OCI-LY1 (cell line): ENCODE measurements at regions not wholly inside any gene's neighbourhood (a gene's known extent, or its start where the extent isn't known, plus 50 kb on each side); places are given as distances from the start of the nearest gene placed in this dataset.

Experiments
- EZH2 ChIP-seq: fragments of 200-600 bp; sonication (generic), shearing (Covaris generic); IDR thresholded peaks from 2 replicates; pipeline ENCODE4 v1.8.0; 2017; ENCODE audit warnings: borderline replicate concordance, mixed run types, mild to moderate bottlenecking, antibody characterized with exemption, low read length, moderate library complexity, mixed read lengths
- TF ChIP-seq, protein P1 (sequence below): fragments of 200-600 bp; sonication (generic), shearing (Covaris generic); IDR thresholded peaks from 2 replicates; pipeline ENCODE4 v1.5.1; 2017; ENCODE audit warnings: mild to moderate bottlenecking, antibody characterized with exemption, low read length, moderate library complexity, mixed read lengths

DNA sequence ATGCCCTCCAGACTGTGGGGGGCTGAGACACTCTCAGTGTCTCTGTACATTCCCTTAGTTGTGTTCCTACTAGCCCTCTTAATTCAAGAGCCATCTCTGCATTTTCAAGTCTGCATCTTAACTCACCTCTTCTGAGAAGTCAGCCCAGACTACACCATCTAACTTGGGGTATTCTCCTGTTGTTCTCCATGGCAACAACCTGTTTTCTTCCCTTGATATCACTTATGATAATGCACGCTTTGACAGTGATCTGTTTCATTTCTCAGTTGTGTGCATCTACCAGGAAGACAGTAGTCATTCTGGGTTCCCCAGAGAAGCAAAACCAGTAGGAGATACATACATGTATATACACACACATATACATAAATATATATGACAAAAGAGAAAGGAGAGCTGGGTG, 707.3 kb upstream of the IGFBP3 start:
- no peak for TF ChIP-seq EZH2
- TF ChIP-seq, protein P1, sequence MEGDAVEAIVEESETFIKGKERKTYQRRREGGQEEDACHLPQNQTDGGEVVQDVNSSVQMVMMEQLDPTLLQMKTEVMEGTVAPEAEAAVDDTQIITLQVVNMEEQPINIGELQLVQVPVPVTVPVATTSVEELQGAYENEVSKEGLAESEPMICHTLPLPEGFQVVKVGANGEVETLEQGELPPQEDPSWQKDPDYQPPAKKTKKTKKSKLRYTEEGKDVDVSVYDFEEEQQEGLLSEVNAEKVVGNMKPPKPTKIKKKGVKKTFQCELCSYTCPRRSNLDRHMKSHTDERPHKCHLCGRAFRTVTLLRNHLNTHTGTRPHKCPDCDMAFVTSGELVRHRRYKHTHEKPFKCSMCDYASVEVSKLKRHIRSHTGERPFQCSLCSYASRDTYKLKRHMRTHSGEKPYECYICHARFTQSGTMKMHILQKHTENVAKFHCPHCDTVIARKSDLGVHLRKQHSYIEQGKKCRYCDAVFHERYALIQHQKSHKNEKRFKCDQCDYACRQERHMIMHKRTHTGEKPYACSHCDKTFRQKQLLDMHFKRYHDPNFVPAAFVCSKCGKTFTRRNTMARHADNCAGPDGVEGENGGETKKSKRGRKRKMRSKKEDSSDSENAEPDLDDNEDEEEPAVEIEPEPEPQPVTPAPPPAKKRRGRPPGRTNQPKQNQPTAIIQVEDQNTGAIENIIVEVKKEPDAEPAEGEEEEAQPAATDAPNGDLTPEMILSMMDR: no peak
